HFFc6 (cell line): ENCODE measurements at regions not wholly inside any gene's neighbourhood (a gene's known extent, or its start where the extent isn't known, plus 50 kb on each side); places are given as distances from the start of the nearest gene placed in this dataset.

Experiments
- DNase-seq: peaks from one replicate; pipeline ENCODE4 v3.0.0-alpha.2; 2018
- H3K27ac Mint-ChIP-seq: 2 replicates; pipeline ENCODE4 v1.8.0; 2020; ENCODE audit warnings: mild to moderate bottlenecking, mixed read lengths
- H3K27me3 Mint-ChIP-seq: 2 replicates; pipeline ENCODE4 v1.8.0; 2021; ENCODE audit warnings: mild to moderate bottlenecking, moderate library complexity, mixed read lengths; ENCODE audit not compliant: insufficient read depth
- H3K36me3 Mint-ChIP-seq: 2 replicates; pipeline ENCODE4 v1.8.0; 2021; ENCODE audit warnings: low read depth, mixed read lengths
- H3K4me1 Mint-ChIP-seq: 2 replicates; pipeline ENCODE4 v1.8.0; 2020; ENCODE audit warnings: low read depth, mixed read lengths
- H3K4me3 Mint-ChIP-seq: 2 replicates; pipeline ENCODE4 v1.8.0; 2020; ENCODE audit warnings: mild to moderate bottlenecking, moderate library complexity, mixed read lengths
- H3K9me3 Mint-ChIP-seq: 2 replicates; pipeline ENCODE4 v1.8.0; 2020; ENCODE audit warnings: mild to moderate bottlenecking, mixed read lengths
- CTCF ChIP-seq: fragments of 200-600 bp; sonication (generic); IDR thresholded peaks from 2 replicates; pipeline ENCODE4 v1.5.0; 2021; ENCODE audit warnings: antibody characterized with exemption, mild to moderate bottlenecking

DNA sequence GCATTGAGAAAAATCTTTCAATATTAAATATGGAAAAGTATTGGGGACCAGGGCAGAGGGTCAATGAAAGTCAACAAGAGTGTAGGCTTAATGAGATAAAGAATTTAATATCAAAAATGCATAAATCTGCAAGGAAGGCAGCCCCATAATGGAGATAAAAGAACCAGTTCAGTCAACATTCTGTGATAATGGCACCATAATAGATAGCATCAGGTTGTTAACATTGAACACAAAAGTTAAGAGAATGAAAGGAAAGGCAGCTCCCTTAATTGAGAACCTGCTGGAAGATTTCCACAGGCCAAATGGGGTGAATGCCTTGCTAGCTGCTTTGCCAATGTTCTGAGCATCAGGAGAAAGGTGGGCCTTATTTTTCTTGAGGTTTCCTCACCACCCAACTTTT lies 60.4 kb upstream of the TMEM33 start:
- Mint-ChIP-seq H3K4me1 (no peaks in the 10 kb centered on the region), H3K27me3 (peaks cover 68% of the 10 kb centered on the region), H3K27ac (no peak overlapping the region), H3K4me3 (no peak overlapping the region), H3K36me3 (no peaks in the 10 kb centered on the region), H3K9me3 (no peaks in the 10 kb centered on the region)
- no peak for DNase-seq
- TF ChIP-seq CTCF = no peak

- no peak overlapping the region for H3K27ac Mint-ChIP-seq
These were observed 60.8 kb upstream of the TMEM33 start for GRCh38 chr4:41874398-41874797.

DNA sequence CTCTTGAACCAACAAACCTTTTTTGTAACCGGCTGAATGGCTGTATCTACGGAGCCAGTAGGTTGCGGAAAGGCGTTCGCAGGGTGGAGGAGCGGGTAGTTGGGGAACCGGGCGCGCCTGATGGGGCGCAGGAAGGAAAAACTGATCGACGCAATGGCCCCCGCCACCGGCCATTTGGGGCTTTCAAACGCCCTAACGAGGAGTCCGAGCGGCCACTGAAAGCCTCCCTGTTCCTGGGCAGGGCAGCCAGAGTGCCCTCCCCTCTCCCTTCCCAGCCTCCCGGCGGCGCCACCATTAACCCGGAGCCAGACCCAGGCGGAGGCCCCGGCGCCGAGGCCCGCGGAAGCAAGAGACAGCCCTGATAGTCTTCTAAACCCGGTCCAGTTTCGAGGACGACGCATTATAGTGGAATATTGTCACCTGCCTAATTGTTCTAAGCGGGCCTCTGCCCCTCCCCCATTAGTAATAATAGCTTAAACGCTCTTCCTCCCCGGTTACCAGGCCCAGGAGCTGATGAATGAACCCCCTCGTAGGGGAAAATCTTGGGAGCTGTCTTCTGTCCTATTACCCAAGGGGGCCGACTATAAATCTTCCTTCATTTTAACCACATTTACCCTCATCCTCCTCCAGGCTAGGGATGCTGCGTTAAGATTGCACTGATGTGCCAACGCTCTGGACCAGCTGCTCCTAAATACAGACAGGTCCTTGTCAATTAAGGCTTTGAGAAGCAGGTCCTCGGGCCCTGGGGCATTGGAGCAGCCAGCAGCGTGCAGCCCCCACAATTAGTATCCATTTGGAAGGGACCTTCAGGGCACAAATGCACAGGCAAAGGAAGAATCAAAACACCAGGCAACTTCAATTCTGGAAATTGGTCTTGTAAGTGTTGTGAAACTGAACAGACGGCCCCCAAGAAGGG lies 61.6 kb upstream of the TMEM33 start:
- Mint-ChIP-seq H3K27me3 (peaks cover 57% of the 10 kb centered on the region), H3K36me3 (no peaks in the 10 kb centered on the region), H3K9me3 (no peaks in the 10 kb centered on the region), H3K4me3 (no peak overlapping the region), H3K27ac (no peak overlapping the region), H3K4me1 (no peaks in the 10 kb centered on the region)
- no peak for DNase-seq
- no peak for TF ChIP-seq CTCF

More at GRCh38 chr4:41874398-41874797, 60.8 kb upstream of the TMEM33 start:
- Mint-ChIP-seq H3K4me1 (no peaks in the 10 kb centered on the region), H3K27me3 (peaks cover 64% of the 10 kb centered on the region), H3K36me3 (no peaks in the 10 kb centered on the region), H3K4me3 (no peak overlapping the region), H3K9me3 (no peaks in the 10 kb centered on the region)
- TF ChIP-seq CTCF = no peak
- DNase-seq = no peak

DNA sequence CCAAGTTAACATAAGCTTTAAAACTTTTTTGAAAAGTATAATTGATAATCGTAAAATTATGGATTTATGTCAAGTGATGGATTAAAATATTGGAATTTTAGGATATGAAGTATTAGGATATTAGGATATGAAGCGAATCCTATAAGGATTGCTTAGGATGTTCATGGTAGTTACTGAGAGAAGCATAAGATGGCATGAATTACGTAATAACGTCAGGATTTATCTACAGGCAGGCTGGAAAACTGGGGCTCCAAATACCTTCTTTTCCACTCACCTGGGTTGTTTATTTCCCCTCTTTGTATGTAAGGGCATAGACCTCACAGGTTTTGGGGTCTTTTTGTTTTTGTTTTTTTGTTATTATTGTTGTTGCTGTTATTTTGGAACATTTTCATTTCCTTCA lies 65.2 kb upstream of the TMEM33 start:
- no peaks in the 10 kb centered on the region for H3K4me1 Mint-ChIP-seq
- no peak overlapping the region for H3K4me3 Mint-ChIP-seq
- no peaks in the 10 kb centered on the region for H3K36me3 Mint-ChIP-seq
- H3K27me3 Mint-ChIP-seq = peaks cover 48% of the 10 kb centered on the region
- no peak for TF ChIP-seq CTCF
- H3K27ac Mint-ChIP-seq = no peak overlapping the region
- DNase-seq = no peak
- no peaks in the 10 kb centered on the region for H3K9me3 Mint-ChIP-seq

- H3K4me1 Mint-ChIP-seq = no peaks in the 10 kb centered on the region
- no peak for TF ChIP-seq CTCF
- H3K36me3 Mint-ChIP-seq = no peaks in the 10 kb centered on the region
- no peaks in the 10 kb centered on the region for H3K9me3 Mint-ChIP-seq
- no peak overlapping the region for H3K4me3 Mint-ChIP-seq
- no peak for DNase-seq
- H3K27me3 Mint-ChIP-seq = peaks cover 46% of the 10 kb centered on the region
- H3K27ac Mint-ChIP-seq = no peak overlapping the region
These were observed 68.2 kb upstream of the TMEM33 start for GRCh38 chr4:41866799-41867677.
